Stimulated activated CD4-positive, alpha-beta T cell treated with anti-CD3 and anti-CD28 coated beads, Interleukin-4, amount 100 ng/mL, for 4 hours (primary cell): ENCODE measurements at regions not wholly inside any gene's neighbourhood (a gene's known extent, or its start where the extent isn't known, plus 50 kb on each side); places are given as distances from the start of the nearest gene placed in this dataset.

Source experiments
- DNase-seq, 2 experiments: peaks; one replicate each; pipeline ENCODE4 v3.0.0-alpha.2; 2020

DNA sequence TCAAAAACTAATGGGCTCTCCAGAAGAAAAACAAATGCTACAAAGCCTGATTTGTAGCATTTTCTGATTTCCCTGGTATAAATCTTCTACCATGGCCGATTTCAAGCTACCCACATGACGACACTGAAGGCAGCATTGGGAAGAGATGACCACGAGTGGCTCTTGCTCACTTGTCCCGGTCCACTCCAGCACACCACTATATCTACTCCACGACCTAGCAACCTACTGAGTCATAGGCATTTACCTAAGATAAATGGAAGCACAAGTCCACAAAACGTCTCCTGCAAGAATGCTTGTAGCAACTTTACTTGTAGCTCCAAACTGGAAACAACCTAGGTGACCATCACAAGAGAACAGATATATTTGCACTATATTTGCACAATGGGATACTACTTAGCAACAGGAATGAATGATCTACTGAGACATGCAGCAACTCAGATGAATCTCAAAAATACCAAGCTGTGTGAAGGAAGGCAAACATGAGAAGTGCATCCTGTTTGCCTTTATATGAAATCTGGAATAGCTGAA is 60.8 kb upstream of the HES1 start:
- DNase-seq: no peak

- no peak for DNase-seq
Observed at GRCh38 chr3:194075802-194076460, 60.0 kb upstream of the HES1 start.

DNA sequence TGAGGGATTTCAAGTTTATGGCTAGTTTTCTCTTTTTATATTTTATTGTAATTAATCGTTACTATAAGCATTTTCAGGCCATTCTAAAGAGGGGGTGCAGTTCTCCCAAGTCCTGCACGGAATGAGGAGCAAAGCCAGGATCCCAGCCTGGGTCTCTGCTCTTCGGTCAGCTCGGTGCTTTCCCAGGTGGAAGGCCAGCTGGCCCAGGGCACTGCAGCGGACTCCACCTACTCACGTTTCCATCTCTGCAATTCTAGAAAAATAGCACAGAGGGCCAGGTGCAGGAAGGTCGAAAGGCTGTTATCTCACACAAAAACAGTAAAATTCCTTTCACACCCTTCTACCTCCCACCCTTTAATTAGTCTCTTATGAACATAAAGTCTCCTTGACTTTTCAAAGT is 59.5 kb upstream of the HES1 start:
- DNase-seq: no peak

DNA sequence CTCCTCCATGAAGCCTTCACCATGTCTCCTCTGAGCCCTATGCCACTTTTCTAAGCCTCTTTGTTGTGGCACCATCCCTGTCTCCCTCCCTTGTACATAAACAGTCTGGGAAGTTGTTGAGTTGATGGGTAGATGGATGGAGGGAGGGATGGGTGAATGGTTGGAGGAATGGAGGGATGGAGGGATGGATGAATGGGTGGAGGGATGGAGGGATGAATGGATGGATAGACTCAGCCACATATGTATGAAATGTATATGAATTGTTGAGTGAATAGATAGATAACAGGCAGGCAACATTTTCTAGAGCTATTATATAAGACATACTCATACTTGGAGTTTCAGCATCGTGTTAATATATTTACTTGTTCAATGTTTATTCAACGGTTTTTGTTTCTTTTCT is 58.3 kb upstream of the HES1 start:
- DNase-seq: no peak

- no peak for DNase-seq
Observed at GRCh38 chr3:194078045-194078821, 57.7 kb upstream of the HES1 start.

- no peak for DNase-seq
Observed at GRCh38 chr3:194079702-194080172, 56.2 kb upstream of the HES1 start.

DNA sequence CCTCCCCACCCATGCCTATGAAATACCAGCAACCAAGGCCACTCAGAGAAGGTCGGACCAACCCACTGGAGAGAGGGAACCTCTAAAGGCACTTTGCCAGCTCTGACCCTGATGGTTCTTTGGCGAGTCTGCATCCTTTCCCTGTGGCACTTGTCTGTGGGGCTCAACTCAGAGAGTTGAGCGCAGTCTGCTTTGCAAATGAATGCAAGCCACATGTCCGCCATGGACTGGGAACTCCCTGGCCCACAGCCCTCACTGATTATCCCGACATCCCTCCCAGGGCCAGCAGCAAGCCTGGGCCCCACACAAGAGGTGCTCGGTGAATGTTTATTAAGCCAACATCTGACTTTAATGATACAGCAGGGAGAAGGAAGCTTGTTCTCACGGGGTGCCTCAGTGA is 55.5 kb upstream of the HES1 start:
- no peak for DNase-seq

DNA sequence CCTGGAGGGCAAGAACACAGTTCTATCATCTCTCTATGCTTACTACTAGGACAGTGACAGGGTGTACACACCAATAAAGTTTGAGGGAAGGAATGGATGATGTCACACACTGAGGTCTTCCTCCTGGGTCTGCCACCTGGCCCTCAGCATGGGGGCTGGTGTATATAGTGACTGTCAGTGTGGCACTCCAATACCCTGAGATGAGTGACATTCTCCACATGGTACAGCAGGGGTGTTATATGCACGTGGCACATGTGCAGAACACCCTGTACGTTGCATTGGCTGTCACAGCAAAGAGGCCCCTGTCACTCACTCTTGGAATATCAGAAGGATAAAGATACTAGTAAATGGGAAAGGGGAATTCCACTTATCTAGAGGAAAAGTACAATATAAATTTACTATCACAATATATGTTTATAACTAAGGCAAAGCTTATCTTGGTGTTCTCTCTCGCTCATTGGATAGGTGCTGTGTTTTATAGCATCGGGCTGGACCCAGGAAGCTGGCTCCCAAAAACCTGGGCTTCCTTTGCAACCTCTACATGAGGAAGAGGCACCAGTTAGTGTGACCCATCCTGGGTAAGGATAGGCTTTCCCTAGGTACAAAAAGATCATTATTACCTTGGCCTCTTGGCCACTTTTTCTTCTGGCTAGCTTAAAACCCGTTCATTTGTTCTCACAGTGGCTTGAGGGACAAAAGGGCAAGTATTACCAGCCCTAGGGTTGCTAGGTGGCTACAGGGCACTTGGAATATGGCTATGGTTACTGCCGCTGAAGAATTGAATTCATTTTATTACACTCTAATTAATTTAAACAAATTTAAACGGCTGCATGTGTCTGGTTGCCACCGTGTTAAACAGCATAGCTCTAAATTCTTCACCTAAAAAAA is 54.8 kb upstream of the HES1 start:
- DNase-seq: no peak

DNA sequence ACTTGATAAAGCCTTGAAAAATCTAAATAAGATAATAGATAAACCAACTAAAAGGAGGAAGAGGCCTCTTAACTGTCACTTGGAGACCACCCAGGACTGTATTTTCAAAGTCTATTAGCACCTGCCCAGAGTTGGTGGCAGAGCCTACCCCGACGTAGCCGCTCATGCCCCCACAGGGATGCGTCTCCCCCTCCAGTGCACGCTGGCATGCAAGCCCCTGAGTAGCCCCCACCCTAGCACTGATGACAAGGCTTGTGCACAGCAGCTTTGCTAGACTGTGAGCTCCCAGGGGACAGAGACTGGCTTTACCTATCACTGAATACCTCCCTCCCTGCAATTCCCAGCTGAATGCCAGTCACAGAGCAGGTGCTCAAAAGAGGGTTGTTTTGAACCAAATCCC is 54.1 kb upstream of the HES1 start:
- DNase-seq: no peak

GRCh38 chr3:194082743-194083636 is 53.0 kb upstream of the HES1 start:
- no peak for DNase-seq

- DNase-seq: no peak
Observed at GRCh38 chr3:194083637-194084224, 52.2 kb upstream of the HES1 start.

- no peak for DNase-seq
Observed at GRCh38 chr3:194084284-194084683, 51.7 kb upstream of the HES1 start.
